Activated naive CD8-positive, alpha-beta T cell treated with anti-CD3 and anti-CD28 coated beads, Interleukin-2, amount 50 U/mL, for 16 hours (primary cell): ENCODE measurements at regions not wholly inside any gene's neighbourhood (a gene's known extent, or its start where the extent isn't known, plus 50 kb on each side); places are given as distances from the start of the nearest gene placed in this dataset.

Experiments used
- DNase-seq: peaks from one replicate; pipeline ENCODE4 v3.0.0-alpha.2; 2020; ENCODE audit warnings: low read depth, low spot score

DNA sequence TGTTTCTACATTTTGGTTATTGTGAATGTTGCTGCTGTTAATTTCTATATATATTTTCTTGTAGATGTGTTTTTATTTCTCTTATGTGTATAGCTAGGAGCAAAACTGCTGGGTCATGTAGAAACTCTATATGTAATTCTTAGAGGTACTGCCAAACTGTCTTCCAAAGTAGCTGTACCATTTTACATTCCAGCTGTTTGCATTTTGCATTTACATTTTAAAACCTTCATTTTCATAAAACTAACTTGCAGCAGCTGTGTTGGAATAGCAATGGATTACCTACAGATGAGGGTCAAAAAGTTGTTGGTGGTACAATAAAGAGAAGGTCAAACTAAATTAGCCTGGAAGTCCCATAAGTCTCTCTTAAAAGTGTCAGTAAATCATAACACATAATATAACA is 1109.7 kb downstream of the FLRT2 start:
- no peak for DNase-seq

DNA sequence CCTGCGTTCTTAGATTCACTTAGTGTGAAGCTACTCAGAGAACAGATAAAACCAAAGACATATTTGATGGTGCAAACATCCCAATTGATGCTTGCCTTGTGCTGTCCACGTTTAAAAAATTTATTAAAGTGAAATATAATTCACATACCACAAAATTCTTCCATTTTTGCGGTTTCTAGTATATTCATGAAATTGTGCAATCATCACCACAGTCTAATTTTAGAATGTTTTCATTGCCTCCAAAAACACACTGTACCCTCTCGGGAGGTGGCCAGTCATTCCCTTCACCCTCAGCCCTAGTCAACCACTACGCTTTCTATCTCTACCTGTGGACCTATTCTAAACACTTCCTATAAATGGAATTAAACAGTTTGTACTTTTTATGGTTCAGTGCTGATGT is 1109.2 kb downstream of the FLRT2 start:
- no peak for DNase-seq

DNA sequence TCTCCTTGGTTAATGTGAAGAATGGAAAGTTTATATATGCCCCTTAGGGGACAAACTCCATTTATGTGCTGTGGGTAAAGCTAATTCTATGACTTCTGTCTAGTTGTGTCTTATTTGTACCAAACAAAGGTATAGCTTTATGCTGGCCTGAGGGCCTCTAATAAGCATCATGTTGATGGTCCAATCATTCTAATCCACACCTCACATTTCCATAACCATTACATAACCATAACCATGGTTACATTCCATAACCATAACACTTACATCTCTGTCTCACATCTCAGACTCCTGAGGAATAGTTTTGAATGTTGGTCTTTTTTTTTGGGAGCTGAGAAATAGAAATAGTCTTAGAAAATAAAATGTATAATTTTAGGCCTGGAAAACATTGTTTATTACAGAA is 1097.1 kb downstream of the FLRT2 start:
- no peak for DNase-seq

DNA sequence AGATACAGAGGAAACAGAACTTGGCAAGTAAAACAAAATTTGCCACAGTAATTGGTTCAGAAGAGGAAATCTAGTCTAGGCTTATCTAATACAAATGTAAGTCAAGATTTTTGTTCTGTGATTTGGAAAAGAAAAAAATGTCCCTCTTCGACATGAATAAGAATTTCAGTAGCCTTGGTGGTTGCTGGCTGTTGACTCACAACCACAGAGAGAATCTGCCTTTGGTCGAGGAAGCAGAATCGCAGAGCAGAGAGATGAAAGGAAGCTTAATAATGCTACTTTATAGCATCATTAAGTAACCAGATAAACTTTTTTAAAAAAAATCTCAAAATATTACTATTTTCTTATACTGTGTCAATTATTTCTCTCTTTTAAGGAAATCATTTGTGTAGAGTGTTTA is 1096.6 kb downstream of the FLRT2 start:
- DNase-seq = no peak

DNA sequence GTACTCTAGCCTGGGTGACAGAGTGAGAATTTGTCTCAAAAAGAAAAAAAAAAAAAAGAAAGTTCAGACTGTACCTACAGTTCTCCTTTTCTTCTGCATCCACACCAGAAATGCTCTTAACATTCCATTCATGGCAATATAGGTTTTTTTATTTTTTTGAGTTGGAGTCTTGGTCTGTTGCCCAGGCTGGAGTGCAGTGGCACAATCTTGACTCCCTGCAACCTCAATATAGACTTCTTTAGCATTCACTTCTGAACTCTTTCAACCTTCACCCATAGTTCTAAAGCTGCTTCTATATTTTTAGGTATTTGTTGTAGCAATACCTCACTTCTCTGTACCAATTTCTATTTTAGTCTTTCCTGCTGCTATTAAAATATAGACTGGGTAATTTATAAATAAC is 1095.7 kb downstream of the FLRT2 start:
- no peak for DNase-seq

DNA sequence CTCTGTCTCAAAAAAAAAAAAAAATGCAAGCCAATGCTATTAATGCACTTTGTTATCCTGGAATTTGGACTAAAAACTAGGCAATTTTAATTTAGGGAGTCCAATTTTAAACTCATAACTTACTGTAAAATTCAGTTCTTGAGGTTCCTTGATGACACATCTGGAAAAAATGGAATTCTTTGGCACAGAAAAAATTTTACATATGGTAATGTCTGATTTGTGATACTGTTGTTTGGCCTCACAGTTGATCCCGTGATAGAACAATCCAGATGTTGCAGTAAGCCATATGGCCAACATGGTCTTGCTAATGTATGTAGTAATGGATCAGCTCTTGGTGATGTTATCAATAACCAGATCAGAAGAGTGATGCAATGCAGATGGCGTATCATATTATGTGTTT is 1089.8 kb downstream of the FLRT2 start:
- no peak for DNase-seq

DNA sequence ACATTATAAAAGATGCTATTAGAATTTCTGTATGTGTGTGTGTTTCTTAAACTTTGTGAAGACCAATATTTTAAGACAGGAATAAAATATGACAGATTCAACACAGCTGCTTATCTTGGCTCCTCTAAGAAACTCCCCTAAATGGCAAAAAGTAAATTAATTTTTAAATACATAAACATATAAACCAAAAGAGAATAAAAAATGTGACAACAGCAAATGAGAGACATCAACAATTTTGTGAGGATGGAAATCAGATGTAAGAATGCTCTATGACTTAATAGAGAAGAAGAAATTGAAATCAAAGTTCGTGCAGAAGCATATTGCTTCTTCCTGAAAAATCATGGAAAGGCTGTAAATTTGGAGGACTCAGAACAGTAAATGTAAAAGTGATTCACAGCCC is 1083.8 kb downstream of the FLRT2 start:
- DNase-seq = no peak

DNA sequence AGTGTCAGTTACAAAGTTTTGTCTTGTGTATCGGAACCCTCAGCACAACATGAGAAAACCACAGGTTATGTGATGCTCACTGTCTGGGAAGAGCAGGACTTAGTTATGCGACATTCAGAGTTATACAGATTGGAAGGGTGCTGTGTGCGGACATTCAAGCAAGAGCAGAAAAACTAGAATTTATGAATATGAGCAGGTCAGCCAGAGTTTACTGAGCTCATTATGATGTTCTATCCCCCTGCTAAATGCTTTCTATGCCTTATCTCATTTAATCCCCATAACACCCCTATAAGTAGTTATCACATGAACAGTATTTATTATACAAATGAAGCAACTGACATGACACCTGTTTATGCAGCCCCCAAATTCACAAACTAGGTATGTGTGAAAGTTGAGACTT is 1083.2 kb downstream of the FLRT2 start:
- no peak for DNase-seq

DNA sequence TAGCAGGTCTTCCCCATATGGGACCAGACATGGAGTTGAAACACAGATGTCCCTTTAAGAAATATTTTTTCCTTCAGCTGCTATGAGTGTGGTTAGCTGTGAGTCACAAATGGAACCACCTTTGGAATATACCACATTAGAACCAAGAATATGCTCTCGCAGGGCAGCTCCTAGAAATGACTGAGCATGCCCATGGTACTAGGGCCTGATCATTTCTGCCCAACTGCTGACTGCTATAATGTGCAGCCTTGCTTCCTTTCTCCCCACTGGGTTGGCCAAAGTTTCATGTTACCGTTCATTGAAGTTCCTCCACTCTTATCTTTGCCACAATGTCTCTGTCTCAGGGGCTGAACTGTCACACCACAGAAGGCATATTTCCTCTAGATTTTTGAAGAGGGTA is 1074.6 kb downstream of the FLRT2 start:
- no peak for DNase-seq

DNA sequence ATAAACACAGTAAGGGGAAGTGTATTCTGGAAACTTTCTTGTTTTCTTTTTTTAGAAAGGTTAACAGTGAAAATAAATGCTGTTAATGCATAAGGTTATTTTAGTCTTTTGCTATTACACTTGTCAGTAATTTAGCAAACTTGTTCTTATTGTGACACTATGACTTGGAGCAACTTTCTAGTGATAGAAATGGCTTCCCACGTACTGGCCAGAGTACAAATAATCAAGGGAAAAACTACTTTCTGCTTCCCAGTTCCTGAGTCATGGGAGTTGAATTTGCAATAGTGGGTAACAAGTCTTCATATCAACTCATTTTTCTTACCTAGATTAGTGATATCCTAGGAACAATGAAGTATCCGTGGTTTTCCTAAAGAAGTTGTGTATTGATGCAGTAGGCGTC is 1072.3 kb downstream of the FLRT2 start:
- DNase-seq = no peak

DNA sequence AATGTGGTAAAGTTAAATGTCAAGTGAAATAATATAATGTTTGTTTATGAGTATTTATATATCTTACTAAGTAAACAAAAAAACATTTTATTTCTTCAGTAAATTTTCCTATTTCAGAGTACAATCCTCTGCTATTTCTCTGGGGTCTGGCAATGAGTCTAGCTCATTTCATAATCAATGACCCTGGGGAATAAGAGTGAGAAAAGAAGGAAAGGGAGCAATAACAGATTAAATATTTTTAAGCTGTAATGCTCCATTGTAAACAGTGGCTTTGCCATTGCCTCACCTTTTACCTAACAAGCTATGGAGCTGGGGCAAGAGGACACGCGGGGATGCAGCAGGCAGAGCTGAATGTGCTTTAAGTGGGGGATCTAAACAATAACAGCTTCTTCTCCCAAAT is 1071.9 kb downstream of the FLRT2 start:
- DNase-seq = no peak

DNA sequence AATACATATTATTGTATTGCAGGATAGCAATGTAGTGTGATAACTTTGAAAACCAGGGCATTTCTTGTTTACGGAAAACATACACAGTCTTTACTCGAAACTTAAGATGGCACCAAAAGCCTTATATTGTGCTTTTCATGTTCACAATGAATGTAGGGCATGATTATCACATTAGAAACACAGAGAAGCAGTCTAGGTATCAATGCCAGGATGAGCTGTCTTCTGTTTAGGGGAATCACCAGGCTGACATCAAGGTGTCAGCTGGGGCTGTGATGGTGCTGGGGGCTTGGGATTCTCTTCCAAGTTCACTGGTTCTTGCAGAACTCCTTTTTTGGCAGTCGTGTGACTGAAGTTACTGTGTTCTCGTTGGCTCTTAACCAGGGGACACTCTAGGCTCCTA is 1067.3 kb downstream of the FLRT2 start:
- no peak for DNase-seq

DNA sequence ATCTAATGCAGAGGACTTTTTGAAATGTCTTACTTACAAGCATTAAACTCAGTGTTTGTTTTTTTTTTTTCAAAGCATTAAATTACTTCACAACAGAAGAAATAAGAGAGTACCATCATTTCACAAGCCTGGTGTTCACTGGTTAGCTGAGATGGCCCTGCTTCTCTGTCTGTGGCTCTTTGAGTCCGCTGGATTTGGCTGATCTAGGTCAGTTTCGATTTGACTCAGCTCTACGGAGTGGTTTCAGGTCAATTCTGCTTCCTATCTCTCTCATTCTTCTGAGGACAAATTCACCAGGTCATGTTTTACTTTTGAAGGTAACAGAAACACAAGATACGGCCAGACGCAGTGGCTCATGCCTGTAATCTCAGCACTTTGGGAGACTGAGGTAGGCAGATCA is 1066.1 kb downstream of the FLRT2 start:
- no peak for DNase-seq

DNA sequence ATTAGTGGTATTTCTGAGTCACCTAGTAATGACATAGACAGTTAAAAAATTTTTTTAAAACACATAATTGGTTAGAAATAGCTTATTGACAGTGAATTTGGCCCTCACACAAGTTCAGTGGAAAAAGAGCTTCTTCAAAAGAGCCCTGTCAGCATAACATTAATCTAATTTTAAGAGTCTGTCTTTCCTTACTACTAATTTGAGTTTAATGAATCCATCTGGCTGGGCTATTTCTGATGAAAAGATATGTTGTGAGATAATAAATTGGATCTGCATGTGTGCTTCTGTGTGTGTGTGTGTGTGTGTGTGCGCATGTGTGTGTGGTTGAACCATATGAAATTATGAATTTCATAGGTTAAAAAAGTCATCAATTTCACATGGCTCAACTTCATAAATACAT is 1045.2 kb downstream of the FLRT2 start:
- no peak for DNase-seq

DNA sequence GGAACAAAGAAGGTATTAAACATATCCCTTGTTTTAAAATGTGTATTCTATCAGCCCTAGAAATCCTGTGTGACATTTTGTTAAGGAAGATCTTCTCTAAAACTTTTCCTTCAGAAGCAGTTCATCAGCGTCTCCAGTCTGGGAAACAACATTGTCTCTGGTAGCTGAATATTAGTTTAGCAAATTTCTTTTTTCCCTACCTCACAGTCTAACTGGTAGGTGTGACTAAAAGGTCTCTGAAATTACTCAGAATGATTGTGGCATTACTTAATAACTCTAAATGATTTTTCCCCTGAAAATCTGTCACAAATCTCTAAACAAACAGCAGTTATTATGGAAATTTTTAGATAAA is 1044.8 kb downstream of the FLRT2 start:
- DNase-seq = no peak

DNA sequence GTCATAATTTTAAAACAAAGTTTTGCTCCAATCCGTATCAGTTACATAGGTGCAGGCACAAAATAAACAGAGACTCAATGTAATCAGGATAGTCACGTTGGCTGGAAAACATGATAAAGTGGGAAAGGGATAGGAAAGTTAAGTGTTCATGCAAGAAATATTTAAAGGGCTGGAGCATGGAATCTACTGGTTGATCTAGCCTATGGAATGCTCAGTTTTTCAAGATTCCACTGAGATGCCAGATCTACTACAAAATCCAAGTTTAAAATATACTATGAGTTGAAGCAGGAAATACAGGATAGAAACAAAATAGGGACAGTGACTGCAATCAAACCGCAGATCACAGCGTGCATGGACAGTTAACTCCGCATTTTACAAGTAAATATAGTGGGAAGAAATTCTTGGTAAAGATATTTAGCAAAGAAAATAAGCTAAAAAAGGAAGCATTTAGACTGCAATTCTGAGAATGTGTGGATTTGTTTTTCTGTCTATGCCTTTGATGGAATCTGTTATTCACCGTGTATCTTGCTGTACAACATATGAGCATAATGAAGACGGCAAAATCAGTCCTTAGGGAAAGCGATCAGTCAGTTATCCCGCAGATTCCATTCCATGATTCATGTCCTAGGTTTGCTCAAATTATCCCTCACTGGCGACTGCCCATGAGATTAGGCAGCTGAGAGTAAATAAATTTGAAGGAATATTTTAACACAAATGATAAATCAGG is 1044.3 kb downstream of the FLRT2 start:
- DNase-seq = no peak

DNA sequence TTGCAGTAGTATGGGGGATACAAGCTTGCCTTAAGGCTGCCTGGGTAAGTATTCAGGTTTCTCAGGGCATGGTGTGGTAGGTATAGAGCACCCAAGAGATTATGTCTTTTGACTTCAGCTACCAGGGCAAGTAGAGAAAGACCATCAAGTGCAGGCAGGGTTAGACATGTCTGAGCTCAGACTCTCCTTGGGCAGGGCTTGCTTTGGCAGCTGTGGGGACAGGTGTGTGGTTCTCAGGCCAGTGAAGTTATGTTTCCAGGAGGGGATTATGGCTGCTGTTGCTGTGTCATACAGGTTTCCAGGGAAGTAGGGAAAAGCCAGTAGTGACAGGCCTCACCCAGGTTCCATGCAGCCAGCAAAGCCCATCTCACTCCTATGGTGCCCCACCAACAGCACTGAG is 1040.4 kb downstream of the FLRT2 start:
- DNase-seq = no peak

DNA sequence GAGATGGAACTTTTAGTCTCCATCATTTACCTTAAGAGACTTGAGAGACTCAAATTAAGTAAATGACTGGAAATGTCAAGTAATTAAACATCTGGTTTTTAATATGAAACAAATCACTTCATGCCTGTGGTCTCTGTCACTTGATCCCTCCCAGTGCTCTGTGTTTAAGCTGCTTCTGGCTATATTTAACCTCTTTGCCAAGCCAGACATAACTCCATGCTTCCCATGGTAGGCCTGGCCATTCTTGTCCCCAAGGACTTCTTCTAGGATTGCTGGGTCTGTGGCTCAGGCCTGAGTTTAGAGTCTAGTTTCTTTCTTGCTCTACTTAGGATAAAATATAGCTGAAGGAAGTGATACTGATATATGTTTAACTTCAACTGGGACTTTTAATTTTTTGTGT is 1013.6 kb downstream of the FLRT2 start:
- no peak for DNase-seq

DNA sequence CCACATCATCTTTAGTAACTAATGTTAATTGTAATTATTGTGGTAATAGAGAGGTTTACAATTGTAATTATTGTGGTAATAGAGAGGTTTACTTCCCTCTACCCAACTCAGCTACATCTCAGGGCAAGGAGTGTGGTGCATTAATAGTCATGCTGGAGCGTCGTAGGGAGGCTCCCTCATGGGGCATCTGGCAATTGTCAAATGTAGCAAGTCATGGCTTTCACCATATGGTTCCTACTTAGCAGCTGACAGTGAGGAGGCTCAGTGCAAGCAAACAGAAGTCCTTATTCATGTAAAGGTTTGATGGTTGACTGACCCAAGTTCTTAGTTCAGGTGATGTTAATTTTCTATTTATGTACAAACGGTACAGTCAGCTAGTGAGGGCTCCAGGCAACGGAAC is 1012.0 kb downstream of the FLRT2 start:
- no peak for DNase-seq

DNA sequence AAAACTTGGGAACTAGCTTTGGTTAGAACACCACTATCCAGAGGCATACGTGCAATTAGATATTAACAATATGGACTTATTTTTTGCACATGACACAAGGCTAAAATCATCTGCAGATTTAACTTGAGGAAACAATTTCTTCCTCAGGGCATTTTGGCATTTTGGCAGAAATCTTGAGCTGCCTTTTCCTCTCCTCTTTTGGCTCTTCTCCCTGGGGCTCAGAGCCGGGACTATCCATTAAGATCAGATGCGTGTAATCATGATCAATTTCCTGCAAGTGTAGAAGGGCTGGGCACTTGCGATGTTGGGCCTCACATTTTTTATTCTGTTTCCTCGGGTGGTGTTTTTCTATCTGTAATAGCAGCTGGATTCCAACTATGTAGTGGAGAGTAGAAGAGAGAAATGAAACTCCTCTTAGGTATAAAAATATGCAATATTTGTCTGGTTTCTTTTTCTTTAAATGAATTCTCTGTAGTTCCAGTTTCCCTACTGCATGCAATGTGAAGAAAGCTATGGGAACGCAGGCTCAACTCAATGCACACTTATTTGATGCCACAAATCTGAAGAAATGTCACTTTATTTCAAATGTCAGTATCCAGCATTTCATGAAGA is 1010.8 kb downstream of the FLRT2 start:
- DNase-seq = no peak

DNA sequence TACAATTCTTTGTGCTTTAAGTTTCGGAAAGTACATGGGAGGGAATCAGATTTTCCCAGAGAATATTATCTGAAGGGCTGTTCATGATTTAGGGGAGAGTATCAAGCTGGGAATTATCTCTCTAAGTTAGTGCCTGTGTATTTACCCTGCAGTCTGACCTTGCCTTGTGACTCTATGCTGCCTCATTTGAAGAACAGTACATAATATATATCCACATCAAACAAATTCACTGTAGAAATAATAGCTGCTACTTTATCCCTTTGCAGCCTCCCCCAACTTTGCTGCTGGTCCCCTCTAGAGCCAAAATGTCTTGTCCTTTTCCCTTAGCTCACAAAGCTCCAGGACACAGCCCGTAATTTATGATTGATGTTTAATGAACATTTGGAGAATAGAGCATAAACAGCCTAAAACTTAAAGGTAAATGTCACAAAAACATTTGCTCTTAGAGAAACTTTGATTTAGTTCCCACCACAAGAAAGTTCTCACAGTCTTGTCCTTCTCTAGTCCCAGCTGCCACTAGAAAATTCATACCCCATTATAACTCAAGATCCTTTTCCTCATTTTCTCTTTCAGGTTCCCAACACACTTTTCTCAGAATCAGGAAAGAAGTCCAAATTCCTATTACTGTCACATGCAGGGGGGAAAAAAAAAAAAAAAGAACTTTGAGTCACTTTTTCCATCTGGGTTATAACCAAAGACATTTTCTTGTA is 1009.6 kb downstream of the FLRT2 start:
- no peak for DNase-seq

DNA sequence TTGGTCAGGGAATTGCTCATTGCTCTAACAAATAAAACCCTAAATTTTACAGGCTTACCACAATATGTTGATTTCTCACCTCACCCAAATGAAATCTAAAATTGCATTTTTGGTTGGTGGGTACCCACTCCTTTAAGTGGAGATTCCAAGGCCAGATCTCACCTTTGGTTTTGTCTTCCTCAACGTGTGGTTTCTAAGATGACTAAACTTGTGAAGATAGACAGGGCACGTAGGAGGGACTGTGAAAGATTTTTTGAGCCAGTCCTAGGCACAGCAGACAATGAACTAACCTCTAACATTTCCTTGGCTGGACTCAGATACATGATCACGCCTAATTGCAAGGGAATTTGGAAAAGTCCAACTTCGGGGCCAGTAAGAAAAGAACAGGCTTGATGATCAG is 1003.9 kb downstream of the FLRT2 start:
- no peak for DNase-seq

DNA sequence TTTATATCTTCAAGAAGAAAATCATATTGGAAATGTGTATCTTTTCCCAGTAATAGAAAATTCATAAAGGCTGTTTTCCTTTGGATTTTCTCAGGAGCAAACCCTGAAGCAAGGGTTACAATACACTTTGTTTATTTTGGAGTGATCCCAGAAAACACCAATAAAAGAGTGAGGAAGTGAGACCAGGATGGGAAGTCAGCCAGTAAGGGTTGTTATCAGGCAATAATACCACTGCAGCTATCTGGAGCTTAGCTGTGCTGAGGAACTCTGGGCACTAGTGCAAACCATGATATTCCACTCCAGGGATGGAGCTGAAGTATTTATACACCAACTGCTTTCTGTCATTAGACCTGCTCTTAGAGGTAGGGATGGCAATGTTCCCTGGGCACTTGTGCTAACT is 1002.3 kb downstream of the FLRT2 start:
- no peak for DNase-seq
